SK-N-MC (cell line): ENCODE measurements at regions not wholly inside any gene's neighbourhood (a gene's known extent, or its start where the extent isn't known, plus 50 kb on each side); places are given as distances from the start of the nearest gene placed in this dataset.

Source experiments
- EZH2 ChIP-seq: fragments of 200-600 bp; sonication (generic); IDR thresholded peaks from one replicate; pipeline ENCODE4 v1.6.1; 2017; ENCODE audit warnings: antibody characterized with exemption
- FOXP2 ChIP-seq: optimal IDR thresholded peaks from 2 replicates; pipeline ENCODE3; 2011; ENCODE audit warnings: mild to moderate bottlenecking, moderate library complexity; ENCODE audit not compliant: insufficient read depth; ENCODE audit errors: extremely low read length, control extremely low read depth
- POLR2AphosphoS5 ChIP-seq: IDR thresholded peaks from 2 replicates; pipeline ENCODE4 v1.6.1; 2012; ENCODE audit warnings: mild to moderate bottlenecking, low read depth, low read length, borderline replicate concordance

DNA sequence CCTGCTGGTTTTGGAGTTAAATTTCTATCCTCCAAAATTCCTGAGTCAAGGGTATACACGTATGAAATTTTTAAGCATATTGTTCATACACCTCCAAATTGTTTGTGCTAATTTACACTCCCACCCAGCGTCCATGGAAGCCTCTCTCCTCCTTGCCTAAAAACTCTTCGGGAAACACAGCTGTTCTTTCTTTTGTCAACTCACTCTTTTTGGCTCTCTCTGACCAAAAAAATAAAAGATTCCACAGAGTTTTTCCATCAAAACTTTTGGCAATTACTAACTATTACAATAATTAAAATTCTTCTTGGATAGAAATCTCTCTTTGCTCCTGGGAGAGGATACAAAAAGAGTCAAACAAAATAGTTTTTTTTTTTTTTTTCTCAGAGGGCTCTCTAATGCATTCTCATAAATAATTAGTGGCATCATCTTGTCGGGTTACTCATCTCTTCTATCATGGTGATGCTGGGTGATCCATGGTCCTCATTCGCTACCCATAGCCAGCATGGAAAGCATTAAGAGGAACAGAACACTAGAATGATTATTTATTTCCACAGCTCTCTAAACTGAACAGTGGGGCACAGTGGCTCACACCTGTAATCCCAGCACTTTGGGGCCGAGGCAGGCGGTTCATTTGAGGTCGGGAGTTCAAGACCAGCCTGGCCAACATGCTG, 310.7 kb downstream of the SFMBT2 start:
- TF ChIP-seq EZH2 (no peak), POLR2AphosphoS5 (no peak), FOXP2 (no peak)
